Upper lobe of left lung (tissue), 6 donors: ENCODE measurements at regions not wholly inside any gene's neighbourhood (a gene's known extent, or its start where the extent isn't known, plus 50 kb on each side); places are given as distances from the start of the nearest gene placed in this dataset.

ENCODE experiments used
- ATAC-seq, 2 donors: fragments of 200-7000 bp; cut with Tn5 transposase; one replicate each; pipeline ENCODE4 v1.9.1; 2022; ENCODE audit warnings: mild to moderate bottlenecking in 2 of 2, moderate library complexity in 2 of 2; ENCODE audit not compliant: low FRiP score in 2 of 2
- DNase-seq, 2 donors: peaks; one replicate each; pipeline ENCODE4 v3.0.0-alpha.2; 2019 to 2020
- H3K27ac ChIP-seq, 4 donors: fragments of 200-600 bp; sonication (generic); one replicate each; pipeline ENCODE4 v1.5.1; 2016 to 2019
- H3K27me3 ChIP-seq, 4 donors: fragments of 200-600 bp; sonication (generic); one replicate each; pipeline ENCODE4 v1.5.1; 2017 to 2019
- H3K36me3 ChIP-seq, 4 donors: fragments of 200-600 bp; sonication (generic); one replicate each; pipeline ENCODE4 v1.5.1; 2016 to 2019
- H3K4me1 ChIP-seq, 4 donors: fragments of 200-600 bp; sonication (generic); one replicate each; pipeline ENCODE4 v1.5.1; 2018 to 2019
- H3K4me3 ChIP-seq, 4 donors: fragments of 200-600 bp; sonication (generic); one replicate each; pipeline ENCODE4 v1.5.1; 2017 to 2019; ENCODE audit warnings: mild to moderate bottlenecking in 2 of 4, moderate library complexity in 1 of 4
- H3K9me3 ChIP-seq, 4 donors: fragments of 200-600 bp; sonication (generic); one replicate each; pipeline ENCODE4 v1.5.1; 2018 to 2019
- CTCF ChIP-seq, 6 experiments: fragments of 450-650 bp in 4 of 6; fragments of 200-600 bp in 2 of 6; sonication (generic) in 2 of 6; IDR thresholded peaks; one replicate each; pipeline ENCODE4 v1.5.1; 2016 to 2019; ENCODE audit warnings: antibody characterized with exemption in 6 of 6
- EP300 ChIP-seq, 4 donors: sonication (generic); formaldehyde crosslinking; IDR thresholded peaks; one replicate each; pipeline ENCODE4 v1.5.1; 2017; ENCODE audit warnings: antibody characterized with exemption in 4 of 4, control low read depth in 2 of 4
- POLR2A ChIP-seq, 4 donors: fragments of 450-650 bp; IDR thresholded peaks; one replicate each; pipeline ENCODE4 v1.5.1; 2016 to 2017; ENCODE audit warnings: antibody characterized with exemption in 4 of 4, mild to moderate bottlenecking in 2 of 4
- POLR2AphosphoS5 ChIP-seq, 2 donors: sonication (generic); formaldehyde crosslinking; IDR thresholded peaks; one replicate each; pipeline ENCODE4 v1.5.1; 2017; ENCODE audit warnings: antibody characterized with exemption in 2 of 2
- WGBS, 2 donors: methylation state at CpG; one replicate each; pipeline ENCODE4 v1.1.5; 2017 to 2018; 5-methylcytosine and 5-hydroxymethylcytosine counted together
- donor health status: DM: no; HTN: no; CAD: no; lungs with moderate emphysema.
- donor health status: DM: no; HTN: yes; CAD: no; lungs with severe emphysema.

- ATAC-seq = no peak
- no peak overlapping the region for H3K4me3 ChIP-seq
- H3K9me3 ChIP-seq = no peaks in the 10 kb centered on the region
- no peaks in the 10 kb centered on the region for H3K27me3 ChIP-seq
- no peak overlapping the region for H3K27ac ChIP-seq
- TF ChIP-seq POLR2AphosphoS5 (IDR thresholded peaks at IDR 0.05) = no peak
- TF ChIP-seq CTCF (IDR thresholded peaks at IDR 0.05) = no peak
- TF ChIP-seq POLR2A (IDR thresholded peaks at IDR 0.05) = no peak
- no peak for TF ChIP-seq EP300 (IDR thresholded peaks at IDR 0.05)
- DNase-seq = no peak
- H3K4me1 ChIP-seq = no peaks in the 10 kb centered on the region
- H3K36me3 ChIP-seq = no peaks in the 10 kb centered on the region
Measured at GRCh38 chr3:94221829-94222228, 159.0 kb downstream of the NSUN3 start.

- 70 to 74% methylated on average over 5 of the region's 5 CpGs for WGBS, 2 donors
- no peaks in the 10 kb centered on the region for H3K36me3 ChIP-seq
- no peak overlapping the region for H3K4me3 ChIP-seq
- H3K27me3 ChIP-seq = no peaks in the 10 kb centered on the region
- no peaks in the 10 kb centered on the region for H3K9me3 ChIP-seq
- no peak for DNase-seq
- H3K27ac ChIP-seq = no peak overlapping the region
- TF ChIP-seq EP300 (IDR thresholded peaks at IDR 0.05) (no peak), POLR2A (IDR thresholded peaks at IDR 0.05) (no peak), POLR2AphosphoS5 (IDR thresholded peaks at IDR 0.05) (no peak), CTCF (IDR thresholded peaks at IDR 0.05) (no peak)
- no peak for ATAC-seq
- H3K4me1 ChIP-seq = no peaks in the 10 kb centered on the region
Measured at GRCh38 chr3:94225148-94225865, 162.4 kb downstream of the NSUN3 start.

- Histone ChIP-seq H3K4me1 (no peaks in the 10 kb centered on the region), H3K27ac (no peak overlapping the region), H3K4me3 (no peak overlapping the region), H3K27me3 (no peaks in the 10 kb centered on the region), H3K9me3 (no peaks in the 10 kb centered on the region), H3K36me3 (no peaks in the 10 kb centered on the region)
- TF ChIP-seq EP300 (IDR thresholded peaks at IDR 0.05) (no peak), POLR2AphosphoS5 (IDR thresholded peaks at IDR 0.05) (no peak), POLR2A (IDR thresholded peaks at IDR 0.05) (no peak), CTCF (IDR thresholded peaks at IDR 0.05) (no peak)
- WGBS, 2 donors = 56 to 61% methylated on average over 4 of the region's 4 CpGs
- no peak for ATAC-seq
- no peak for DNase-seq
Measured at GRCh38 chr3:94226078-94226477, 163.2 kb downstream of the NSUN3 start.

GRCh38 chr3:94232921-94233320, 170.1 kb downstream of the NSUN3 start:
- Histone ChIP-seq H3K4me3 (no peak overlapping the region), H3K4me1 (no peaks in the 10 kb centered on the region), H3K27ac (no peak overlapping the region), H3K36me3 (no peaks in the 10 kb centered on the region), H3K27me3 (no peaks in the 10 kb centered on the region), H3K9me3 (no peaks in the 10 kb centered on the region)
- DNase-seq = no peak
- 66 to 73% methylated on average over 3 of the region's 3 CpGs for WGBS, 2 donors
- ATAC-seq = no peak
- TF ChIP-seq EP300 (IDR thresholded peaks at IDR 0.05) = no peak
- no peak for TF ChIP-seq POLR2AphosphoS5 (IDR thresholded peaks at IDR 0.05)
- TF ChIP-seq CTCF (IDR thresholded peaks at IDR 0.05) = no peak
- no peak for TF ChIP-seq POLR2A (IDR thresholded peaks at IDR 0.05)

- TF ChIP-seq CTCF (IDR thresholded peaks at IDR 0.05) = peak in 3 of 6 experiments; percentile 13 to 23 (median 21)
- TF ChIP-seq POLR2A (IDR thresholded peaks at IDR 0.05) = no peak
- Histone ChIP-seq H3K9me3 (no peaks in the 10 kb centered on the region), H3K27ac (no peak overlapping the region), H3K27me3 (no peaks in the 10 kb centered on the region), H3K36me3 (no peaks in the 10 kb centered on the region), H3K4me3 (no peak overlapping the region), H3K4me1 (no peaks in the 10 kb centered on the region)
- ATAC-seq (peak in 1 of 2 donors; percentile 53), DNase-seq (no peak)
- 25 to 26% methylated on average over 4 of the region's 4 CpGs for WGBS, 2 donors
Measured at GRCh38 chr3:94234177-94234788, 171.4 kb downstream of the NSUN3 start.
